ENCODE measurements at regions not wholly inside any gene's neighbourhood (a gene's known extent, or its start where the extent isn't known, plus 50 kb on each side); places are given as distances from the start of the nearest gene placed in this dataset.
"Not testable (repeated sequence)": the region's sequence is repeated elsewhere in the genome, so short reads cannot be mapped to it uniquely, and the experiment has no call there.

DNA sequence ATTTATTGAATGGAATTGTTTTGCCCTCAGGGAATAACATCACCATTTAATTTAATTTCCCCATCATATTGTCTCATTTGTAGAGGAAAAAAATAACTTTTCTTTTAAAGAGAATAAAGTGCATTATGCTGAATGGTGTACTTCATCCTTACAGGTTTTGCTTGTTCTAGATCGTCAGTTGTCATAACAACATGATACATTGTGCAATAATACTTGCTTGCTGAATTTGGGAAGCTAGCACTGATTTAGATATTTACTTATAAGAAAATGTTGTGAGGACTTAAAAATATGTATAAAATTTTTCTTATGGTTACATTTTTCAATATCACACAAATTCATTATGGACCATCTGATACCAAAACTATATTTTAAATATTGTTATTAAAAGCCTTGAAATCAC is 509.0 kb upstream of the POU3F2 start:
- no peak for DNase-seq (ENCODE audit: low read depth)

DNA sequence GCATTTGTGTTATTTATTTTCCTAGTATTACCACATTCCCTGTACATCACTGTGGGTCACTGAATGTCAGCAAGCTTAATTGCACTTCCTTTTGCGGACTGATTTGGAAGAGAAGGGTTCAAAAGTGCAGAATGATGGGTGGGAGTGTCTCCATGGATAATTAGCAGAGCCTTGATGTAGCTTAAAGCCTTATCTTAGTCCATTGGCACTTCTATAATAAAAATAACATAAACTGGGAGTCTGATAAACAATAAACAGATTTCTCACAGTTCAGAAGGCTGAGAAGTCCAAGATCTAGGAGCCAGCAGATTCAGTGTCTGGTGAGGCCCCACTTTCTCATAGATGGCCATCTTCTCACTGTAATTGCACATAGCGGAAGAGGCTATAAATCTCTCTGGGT is 501.1 kb upstream of the POU3F2 start:
- no peak for DNase-seq (ENCODE audit: low read depth)

DNA sequence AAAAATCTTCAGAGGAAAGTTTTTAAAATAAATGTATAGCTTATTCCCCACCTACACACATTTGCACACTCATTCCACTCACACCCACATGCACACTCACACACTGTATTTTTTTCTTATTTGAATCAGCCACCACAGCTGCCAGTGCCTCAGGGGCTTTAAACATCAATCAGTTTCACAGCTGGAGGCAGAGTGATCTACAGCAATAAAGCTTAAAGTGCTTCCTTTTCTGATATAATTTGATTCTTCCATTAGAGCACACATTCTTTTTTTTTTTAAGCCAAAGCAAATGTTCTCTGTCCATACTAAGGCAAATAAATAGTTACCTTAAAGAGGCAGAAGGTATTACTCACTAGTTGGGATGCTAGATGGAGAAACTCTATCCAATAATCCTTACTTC is 498.8 kb upstream of the POU3F2 start:
- no peak for DNase-seq (ENCODE audit: low read depth)

DNA sequence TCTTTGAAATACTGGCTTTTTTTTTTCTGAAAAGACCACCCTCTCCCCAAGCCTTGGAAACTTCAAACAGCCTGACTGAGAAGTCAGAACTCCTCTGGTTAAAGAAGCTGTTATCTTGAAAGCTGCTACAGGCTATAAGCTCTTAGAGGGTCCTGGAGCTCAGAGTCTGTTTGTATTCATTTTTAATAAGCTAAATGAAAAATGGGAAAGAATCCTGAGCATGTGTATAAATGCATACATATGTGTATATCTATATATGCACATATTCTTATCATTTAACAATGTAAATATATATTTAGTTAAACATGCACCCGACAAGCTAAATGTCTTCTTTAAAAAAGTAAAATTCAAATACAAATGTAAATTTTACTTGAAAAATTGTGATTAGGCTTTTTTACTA is 494.9 kb upstream of the POU3F2 start:
- no peak for DNase-seq (ENCODE audit: low read depth)

DNA sequence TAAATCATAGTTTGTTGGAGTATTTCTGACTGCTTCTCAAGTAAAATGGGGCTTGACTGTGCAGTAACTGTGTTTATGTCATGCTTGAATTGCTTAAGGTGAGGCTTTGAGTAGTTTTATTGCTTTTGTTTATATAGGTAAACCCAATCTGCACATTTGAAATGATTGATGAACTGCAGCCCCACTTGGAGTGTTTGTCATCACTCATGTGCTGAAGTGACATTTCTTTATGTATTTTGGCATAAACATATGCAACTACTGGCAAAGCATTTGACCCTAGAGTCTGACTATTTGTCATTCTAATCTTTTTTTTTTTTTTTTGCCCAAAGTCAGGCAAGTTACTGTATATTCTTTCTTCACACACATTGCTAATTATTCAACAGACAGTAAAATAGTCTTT is 491.4 kb upstream of the POU3F2 start:
- no peak for DNase-seq (ENCODE audit: low read depth)

DNA sequence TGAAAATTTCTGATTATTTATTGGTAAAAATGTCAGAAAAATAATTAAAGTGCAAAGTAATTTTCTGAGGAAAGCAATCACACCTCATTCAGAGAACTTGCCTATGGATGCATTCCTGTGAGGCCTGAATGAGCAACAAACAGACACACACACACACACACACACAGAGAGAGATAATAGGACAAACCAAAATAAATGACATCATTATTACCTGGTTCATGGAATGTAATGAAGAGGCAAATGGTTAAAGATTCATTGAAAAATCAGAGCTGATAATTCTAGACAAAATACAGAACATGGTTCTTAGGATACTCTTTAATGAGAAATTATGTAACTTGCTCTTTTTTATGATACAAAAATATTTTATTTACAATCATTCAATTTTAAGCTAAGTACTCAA is 490.6 kb upstream of the POU3F2 start:
- no peak for DNase-seq (ENCODE audit: low read depth)

DNA sequence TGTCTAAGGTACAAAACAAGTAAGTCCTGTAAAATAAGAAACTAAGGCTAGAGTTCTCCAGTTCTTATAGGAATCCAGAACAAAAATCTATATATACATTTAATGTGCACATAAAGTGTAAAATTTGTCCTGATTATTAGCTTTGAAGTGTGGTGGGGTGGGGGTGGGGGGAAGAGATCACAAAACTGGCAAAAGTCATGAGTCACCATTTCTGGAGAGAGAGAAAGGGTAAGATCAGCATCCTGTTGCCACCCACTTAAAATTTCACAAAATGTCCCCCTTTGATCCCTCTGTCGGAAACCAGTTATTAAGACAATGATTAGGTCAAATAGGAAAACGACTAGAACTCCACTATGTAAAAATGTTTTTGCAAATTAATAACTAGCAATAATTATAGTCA is 482.0 kb upstream of the POU3F2 start:
- no peak for DNase-seq (ENCODE audit: low read depth)

DNA sequence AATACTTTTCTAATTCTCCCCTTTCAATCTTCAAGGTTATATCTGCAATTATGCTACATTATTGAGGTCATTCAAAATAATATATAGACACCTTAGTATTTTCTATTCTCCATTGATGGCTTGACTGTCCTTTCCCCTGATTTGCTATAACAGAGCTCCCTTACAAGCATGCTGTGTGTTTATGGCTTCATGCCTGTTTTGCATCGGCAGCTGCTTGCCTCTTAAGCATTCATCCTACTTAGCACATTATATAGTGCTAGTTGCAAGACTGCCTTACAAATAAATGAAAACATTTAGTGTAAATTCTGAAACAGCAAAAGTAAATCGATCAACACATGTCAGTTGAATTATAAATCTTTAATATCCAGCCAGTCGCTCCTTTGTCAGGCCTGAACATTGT is 476.2 kb upstream of the POU3F2 start:
- no peak for DNase-seq (ENCODE audit: low read depth)

DNA sequence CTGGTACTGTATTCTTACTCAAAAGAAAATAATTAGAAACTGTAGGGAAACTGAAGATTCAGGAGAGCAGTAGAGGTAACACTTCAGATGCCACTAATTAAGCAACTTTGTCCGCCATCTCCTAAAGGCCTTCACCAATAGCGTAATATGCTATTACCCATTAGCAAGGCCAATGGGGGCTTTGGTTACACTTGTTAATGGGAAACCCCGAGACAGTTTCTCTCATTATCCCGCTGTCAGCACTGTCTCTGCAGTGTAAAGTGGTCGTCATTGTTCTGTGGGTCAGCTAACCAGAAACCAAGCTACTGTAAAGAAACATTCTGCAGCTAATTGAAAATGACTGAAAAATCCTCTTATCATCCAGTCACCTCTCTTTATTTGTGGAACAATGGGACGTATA is 468.0 kb upstream of the POU3F2 start:
- DNase-seq (ENCODE audit: low read depth): no peak

DNA sequence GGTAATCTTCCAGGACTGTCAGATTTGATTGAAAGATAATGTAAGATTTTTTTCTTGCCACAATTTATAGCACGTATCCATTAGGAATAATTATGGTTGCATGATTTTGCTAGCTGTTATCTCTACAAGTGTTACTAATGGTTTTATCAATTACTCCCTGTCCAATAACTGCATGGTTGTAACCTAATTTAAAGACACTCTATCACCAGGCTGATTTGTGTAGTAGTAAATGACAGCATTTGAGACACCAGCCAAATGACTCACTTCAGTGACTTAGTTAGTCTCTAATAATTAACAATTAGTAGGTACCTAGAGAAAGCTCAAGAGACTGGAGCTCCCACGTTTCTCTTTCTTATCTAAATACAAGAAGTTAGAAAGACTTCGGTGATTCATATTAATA is 453.8 kb upstream of the POU3F2 start:
- no peak for DNase-seq (ENCODE audit: low read depth)

DNA sequence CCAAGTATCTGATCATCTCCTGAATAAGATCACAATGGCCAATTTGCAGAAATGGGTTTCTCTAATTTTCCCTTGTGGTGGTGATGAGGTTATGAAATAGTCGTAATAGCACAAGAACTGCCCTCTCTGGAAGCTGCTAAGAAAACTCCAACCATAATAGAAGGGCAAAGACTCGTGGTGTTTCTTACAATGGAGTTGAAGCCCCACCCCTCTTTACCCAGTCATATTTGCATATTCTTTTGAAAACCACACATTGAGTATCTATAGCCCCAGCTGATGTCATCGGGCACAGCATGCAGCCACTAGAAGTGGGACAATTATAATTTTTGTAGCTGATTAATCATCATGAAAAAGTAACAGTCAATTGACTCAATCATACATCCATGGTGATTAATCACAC is 452.1 kb upstream of the POU3F2 start:
- no peak for DNase-seq (ENCODE audit: low read depth)

DNA sequence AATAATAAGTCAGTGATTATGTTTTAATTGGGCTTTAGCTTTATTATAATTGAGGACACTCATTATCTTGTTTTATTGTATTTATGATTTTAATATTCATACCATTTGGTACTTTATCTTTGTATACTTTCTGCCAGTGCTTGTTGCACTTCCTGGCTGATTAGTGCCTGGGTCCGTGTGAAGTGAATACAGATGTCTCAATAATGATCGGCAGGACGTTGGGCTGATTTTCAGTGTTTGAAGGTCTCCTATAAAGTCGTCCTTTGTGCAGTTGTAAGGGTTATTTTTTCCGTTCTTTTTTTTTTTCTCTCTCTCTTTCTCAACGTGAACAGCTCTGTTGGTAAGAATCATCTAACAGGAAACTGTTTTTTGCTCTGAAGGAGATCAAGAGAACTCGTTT is 450.0 kb upstream of the POU3F2 start:
- DNase-seq (ENCODE audit: low read depth): no peak

DNA sequence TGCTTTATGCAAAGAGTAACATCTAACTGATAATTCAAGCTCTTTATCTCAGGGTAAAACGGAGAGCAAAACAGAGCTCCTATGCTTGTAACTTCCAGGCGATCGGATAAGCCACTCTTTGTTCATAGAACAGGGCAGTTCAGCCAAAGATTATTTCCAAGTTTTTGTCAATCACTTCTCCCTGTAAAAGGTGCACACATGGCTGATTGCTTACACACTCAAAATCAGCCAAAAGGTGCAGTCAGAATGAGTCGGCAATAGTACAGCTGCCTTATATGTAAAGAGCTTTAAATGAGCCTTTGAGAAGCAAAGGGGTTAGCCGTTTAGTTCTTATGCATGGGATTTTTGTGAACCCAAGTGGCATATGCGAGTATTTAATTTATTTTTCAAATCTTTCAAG is 449.6 kb upstream of the POU3F2 start:
- DNase-seq (ENCODE audit: low read depth): no peak

DNA sequence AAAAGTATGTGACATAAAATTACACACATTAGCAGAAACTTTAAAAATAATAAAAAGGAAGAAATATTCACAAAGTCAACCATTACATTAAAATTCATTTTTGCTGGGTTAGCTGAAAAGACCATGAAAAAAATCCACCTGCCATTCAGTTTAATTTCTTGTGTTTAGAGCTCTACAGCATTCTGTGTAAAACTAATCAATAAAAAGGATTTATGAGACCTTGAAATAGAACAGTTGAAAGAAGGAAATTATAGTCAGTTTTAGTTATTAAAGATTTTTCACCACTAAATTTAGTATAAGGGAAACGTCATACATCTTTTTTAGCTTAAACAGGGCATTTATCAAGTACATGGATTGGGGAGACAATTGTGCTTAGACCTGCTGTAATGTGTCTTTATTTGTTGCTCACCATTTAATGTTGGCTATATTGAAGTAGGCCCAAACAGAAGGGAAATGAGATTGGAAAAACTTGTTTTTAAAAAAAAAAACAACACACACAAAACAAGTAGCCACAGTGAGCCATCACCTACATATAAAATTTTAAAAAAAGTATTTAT is 438.7 kb upstream of the POU3F2 start:
- no peak for DNase-seq (ENCODE audit: low read depth)

DNA sequence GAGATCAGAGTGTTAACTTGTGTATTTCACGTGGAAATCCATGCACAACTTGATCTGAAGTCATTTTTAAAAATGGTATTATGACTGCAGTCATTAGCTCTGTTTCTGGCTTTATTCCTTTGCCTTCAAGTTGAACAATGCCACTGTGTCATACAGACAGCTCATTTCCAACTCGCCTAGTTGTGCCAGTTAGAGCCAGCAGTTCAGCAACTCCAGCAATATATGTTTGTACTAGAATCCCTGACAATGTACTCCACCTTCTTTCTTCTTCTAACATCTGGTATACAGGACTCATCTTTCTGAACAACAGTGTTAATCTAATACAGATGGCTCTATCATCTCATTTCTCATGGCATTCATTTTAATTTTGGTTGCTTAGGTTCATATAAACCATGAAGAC is 418.3 kb upstream of the POU3F2 start:
- no peak for DNase-seq (ENCODE audit: low read depth)

DNA sequence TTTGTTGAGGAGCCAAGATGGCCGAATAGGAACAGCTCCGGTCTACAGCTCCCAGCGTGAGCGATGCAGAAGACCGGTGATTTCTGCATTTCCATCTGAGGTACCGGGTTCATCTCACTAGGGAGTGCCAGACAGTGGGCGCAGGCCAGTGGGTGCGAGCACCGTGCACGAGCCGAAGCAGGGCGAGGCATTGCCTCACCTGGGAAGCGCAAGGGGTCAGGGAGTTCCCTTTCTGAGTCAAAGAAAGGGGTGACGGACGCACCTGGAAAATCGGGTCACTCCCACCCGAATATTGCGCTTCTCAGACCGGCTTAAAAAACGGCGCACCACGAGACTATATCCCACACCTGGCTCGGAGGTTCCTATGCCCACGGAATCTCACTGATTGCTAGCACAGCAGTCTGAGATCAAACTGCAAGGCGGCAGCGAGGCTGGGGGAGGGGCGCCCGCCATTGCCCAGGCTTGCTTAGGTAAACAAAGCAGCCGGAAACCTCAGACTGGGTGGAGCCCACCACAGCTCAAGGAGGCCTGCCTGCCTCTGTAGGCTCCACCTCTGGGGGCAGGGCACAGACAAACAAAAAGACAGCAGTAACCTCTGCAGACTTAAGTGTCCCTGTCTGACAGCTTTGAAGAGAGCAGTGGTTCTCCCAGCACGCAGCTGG is 417.7 kb upstream of the POU3F2 start:
- not testable (repeated sequence) for DNase-seq (ENCODE audit: low read depth)

DNA sequence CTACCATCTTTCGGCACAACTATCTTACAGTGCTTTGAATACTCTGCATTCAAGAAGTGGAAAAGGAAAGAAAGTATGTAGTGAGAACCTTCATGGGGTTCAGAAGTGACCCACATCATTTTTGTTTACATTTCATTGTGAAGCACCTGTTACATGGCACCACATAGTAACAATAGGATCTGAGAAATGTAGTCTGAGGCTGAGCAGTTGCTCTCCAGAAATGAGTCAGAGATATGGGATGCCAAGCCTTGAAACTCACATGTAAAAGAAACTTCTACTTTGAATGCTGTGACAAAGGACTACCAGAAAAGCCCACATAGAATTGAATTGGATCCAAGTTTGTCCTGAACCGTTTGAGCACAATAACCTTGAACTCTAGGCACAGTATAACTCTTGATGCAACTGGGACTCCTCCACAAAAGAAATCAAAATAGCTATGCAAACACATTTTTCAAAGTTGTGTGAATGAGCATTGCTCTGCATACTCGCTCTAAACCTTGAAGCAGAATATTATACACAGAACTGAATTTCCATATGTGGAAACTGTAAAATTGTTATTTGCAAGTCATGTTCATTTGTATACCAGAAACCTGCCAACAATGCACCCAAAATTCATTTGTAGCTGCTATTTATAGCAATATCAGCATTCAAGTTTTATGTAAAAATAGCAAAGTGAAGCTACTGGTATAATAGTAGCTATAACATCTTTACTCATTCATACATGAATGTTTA is 400.9 kb upstream of the POU3F2 start:
- DNase-seq (ENCODE audit: low read depth): no peak

DNA sequence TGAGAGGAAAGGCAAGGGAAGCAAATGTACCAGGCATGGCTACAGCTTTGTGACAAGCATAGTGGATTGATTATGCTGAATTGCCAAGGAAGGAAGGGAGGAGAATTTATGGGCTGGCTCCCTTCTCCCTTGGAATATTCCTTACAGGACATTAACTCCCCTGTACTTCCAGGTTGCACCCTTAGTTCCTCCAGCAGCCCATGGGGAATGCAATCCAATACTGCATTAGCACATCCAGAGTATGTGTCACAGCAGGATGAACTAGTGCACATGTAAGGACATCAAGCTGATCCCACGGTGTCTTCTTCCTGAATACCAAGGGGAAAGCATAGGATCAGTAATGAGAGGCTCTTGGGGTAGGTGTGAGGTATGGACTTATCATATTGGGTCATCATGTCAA is 390.7 kb upstream of the POU3F2 start:
- no peak for DNase-seq (ENCODE audit: low read depth)

DNA sequence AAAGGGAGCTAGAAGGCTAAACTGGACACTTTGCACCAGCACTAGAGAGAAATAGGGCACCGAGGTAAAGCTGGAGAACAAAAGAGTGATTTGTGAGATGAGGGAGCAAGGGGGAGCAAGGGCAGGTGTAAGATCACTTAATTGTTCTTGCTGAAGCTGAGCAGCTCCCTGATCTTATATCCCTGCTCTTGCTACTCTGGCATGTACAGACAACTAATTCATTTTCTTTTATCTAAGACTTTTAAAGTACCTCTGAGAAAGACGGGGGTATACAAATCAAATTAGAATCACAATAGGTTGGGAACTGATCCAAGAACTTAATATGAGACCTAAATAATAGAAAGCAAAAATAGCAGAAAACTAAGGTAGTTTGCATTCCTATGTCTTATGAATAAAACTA is 381.7 kb upstream of the POU3F2 start:
- no peak for DNase-seq (ENCODE audit: low read depth)

DNA sequence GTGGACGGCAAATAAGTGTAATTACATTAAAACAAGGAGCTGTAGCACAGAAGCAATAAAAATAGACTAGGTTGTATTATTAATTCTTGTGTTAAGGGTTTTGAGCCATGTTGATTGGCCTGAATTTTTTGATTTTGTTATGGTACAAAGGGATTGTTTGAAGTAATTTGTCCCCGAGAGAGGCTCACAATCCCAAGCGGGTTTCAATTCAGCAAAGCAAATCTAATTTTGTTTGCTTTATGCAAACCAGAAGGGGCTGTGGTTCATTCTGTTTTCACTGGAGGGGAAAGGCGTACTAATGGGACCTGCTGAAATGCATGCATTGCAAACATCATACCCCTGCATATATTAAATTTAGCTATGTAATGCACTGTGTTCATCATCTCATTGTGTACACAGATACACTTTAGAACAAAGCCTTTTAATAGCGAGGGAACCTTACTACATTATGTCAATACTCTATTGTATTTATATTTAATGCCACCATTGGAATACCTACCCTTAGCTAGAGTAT is 379.5 kb upstream of the POU3F2 start:
- no peak for DNase-seq (ENCODE audit: low read depth)

DNA sequence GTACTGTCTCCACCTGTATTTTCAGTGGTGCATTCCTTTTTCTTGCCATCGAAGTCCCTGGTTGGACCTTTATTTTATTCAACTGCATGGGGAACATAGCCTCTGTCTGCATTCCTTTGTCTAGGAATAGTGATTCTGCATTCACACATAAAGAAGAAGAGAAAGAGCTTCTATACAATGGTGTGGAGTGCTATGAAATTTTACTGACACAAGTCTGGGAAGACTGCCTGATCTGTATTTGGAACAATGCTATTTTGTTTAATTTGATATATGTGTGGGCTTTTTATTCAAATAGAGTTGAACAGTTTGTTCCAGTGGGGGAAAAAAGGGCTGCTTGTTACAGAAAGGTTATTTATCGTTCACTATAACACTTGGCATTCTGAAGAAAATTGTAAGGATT is 375.7 kb upstream of the POU3F2 start:
- DNase-seq (ENCODE audit: low read depth): no peak

DNA sequence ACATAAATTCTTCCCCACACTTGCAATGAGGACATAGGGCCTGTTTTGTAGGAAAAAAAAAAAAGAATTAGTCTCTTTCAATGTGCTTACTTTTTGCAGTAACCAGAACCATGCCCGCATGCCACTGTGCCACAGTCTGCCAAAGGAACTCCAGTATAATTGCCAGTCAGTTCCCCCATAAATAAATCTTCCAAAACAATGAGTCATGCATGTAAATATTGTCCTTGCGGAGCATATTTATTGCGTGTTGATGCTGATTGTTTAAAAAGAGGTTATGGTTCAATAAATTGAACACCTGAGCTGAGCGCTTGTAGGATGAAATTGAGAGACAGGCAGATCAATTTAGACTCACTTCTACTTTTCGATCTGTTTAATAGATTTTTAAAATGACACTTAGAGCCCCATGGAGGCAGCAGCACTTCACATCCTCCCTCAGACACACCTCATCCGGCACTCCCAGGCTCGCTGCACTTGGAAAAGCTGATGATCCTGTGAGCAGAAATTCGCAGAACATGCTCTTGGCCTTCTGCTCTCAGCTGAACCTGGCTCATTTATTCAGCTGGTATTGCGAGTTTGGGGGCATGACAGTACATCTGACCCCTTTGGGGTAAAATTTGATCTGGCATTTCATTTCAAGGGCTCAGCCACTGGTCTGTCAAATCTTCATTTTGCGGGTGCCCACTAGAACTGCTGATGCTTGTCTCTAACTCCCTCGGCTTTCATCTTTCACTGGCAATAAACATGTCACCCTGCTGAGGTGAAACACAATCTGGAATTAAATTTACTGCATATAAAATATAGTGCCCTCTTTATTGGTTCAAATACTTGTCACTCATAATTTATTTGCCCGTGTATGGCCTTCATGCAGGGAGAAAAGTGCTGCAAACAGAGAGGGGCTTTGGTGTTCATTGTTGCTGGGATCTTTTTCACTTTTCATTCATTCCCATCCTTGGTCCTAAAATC is 371.1 kb upstream of the POU3F2 start:
- no peak for DNase-seq (ENCODE audit: low read depth)
